ENCODE measurements at regions not wholly inside any gene's neighbourhood (a gene's known extent, or its start where the extent isn't known, plus 50 kb on each side); places are given as distances from the start of the nearest gene placed in this dataset.

DNA sequence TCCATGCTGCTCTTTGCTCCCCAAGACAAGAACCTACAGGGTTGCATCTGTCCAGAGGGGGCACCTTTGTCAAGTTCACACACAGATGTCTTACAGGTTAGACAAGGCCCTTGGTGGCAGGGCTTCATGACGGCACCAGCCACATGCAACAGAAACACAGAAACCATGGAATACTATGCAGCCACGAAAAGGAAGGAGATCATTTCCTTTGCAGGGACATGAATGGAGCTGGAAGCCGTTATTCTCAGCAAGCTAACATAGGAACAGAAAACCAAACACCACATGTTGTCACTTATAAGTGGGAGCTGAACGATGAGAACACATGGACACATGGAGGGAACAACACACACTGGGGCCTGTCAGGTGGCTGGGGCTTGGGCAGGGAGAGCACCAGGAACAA lies 85.1 kb upstream of the NDP start:
- TF ChIP-seq, protein P1, sequence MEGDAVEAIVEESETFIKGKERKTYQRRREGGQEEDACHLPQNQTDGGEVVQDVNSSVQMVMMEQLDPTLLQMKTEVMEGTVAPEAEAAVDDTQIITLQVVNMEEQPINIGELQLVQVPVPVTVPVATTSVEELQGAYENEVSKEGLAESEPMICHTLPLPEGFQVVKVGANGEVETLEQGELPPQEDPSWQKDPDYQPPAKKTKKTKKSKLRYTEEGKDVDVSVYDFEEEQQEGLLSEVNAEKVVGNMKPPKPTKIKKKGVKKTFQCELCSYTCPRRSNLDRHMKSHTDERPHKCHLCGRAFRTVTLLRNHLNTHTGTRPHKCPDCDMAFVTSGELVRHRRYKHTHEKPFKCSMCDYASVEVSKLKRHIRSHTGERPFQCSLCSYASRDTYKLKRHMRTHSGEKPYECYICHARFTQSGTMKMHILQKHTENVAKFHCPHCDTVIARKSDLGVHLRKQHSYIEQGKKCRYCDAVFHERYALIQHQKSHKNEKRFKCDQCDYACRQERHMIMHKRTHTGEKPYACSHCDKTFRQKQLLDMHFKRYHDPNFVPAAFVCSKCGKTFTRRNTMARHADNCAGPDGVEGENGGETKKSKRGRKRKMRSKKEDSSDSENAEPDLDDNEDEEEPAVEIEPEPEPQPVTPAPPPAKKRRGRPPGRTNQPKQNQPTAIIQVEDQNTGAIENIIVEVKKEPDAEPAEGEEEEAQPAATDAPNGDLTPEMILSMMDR (IDR thresholded peaks at IDR 0.05) = no peak
- TF ChIP-seq POLR2AphosphoS5 (IDR thresholded peaks at IDR 0.05; ENCODE audit: low read depth, low read length) = no peak

All from Panc1 (cell line).